ENCODE measurements at regions not wholly inside any gene's neighbourhood (a gene's known extent, or its start where the extent isn't known, plus 50 kb on each side); places are given as distances from the start of the nearest gene placed in this dataset.

- no peak for TF ChIP-seq CTCF (IDR thresholded peaks at IDR 0.05)
- TF ChIP-seq POLR2AphosphoS5 (IDR thresholded peaks at IDR 0.05; ENCODE audit: low read depth, low read length), result no peak
- no peak for TF ChIP-seq ELF1 (IDR thresholded peaks at IDR 0.05)
- TF ChIP-seq TEAD4 (IDR thresholded peaks at IDR 0.05; ENCODE audit: borderline replicate concordance, insufficient read depth), result no peak
- TF ChIP-seq FOXJ3 (CRISPR knock-in tag; IDR thresholded peaks at IDR 0.05), result no peak
- H3K27me3 ChIP-seq (ENCODE audit: insufficient read depth), result no peaks in the 10 kb centered on the region
- H3K4me2 ChIP-seq, result no peak overlapping the region
- no peak overlapping the region for H3K4me3 ChIP-seq (ENCODE audit: low read depth in 2 of 2, low read length in 1 of 2)
- no peaks in the 10 kb centered on the region for H3F3A ChIP-seq (replicated peaks; ENCODE audit: insufficient read depth)
- POLR2A ChIA-PET, result no interaction called here
- H3K36me3 ChIP-seq (replicated peaks in 1 of 2; ENCODE audit: control insufficient read depth in 1 of 2, insufficient read depth in 2 of 2, low read length in 1 of 2), result no peaks in the 10 kb centered on the region
- CTCF ChIA-PET, result no interaction called here
- H3K27ac ChIP-seq (ENCODE audit: low read depth in 2 of 2, low read length in 1 of 2), result no peak overlapping the region
- H3K79me2 ChIP-seq (ENCODE audit: insufficient read depth), result no peaks in the 10 kb centered on the region
- DNase-seq, result no peak
- H3K9me3 ChIP-seq, result no peaks in the 10 kb centered on the region
- 44% methylated on average over 9 of the region's 9 CpGs for WGBS (ENCODE audit: low lambda C conversion rate)
- H2AFZ ChIP-seq (ENCODE audit: low read depth), result no peak overlapping the region
- H4K20me1 ChIP-seq (ENCODE audit: insufficient read depth), result no peaks in the 10 kb centered on the region
- no peaks in the 10 kb centered on the region for H3K4me1 ChIP-seq (ENCODE audit: control insufficient read depth in 1 of 2, insufficient read depth in 2 of 2, low read depth in 1 of 2, low read length in 1 of 2)
- no peaks in the 10 kb centered on the region for H3K9me2 ChIP-seq
- H3K9ac ChIP-seq, result no peak overlapping the region
These were observed 148.7 kb downstream of the CCDC59 start for GRCh38 chr12:82209533-82209932.

- Histone ChIP-seq H3K4me3 (ENCODE audit: low read depth in 2 of 2, low read length in 1 of 2) (no peak overlapping the region), H3F3A (replicated peaks; ENCODE audit: insufficient read depth) (no peaks in the 10 kb centered on the region), H3K79me2 (ENCODE audit: insufficient read depth) (no peaks in the 10 kb centered on the region), H3K9me3 (no peaks in the 10 kb centered on the region), H3K36me3 (replicated peaks in 1 of 2; ENCODE audit: control insufficient read depth in 1 of 2, insufficient read depth in 2 of 2, low read length in 1 of 2) (no peaks in the 10 kb centered on the region), H3K27me3 (ENCODE audit: insufficient read depth) (no peaks in the 10 kb centered on the region), H3K4me1 (ENCODE audit: control insufficient read depth in 1 of 2, insufficient read depth in 2 of 2, low read depth in 1 of 2, low read length in 1 of 2) (no peaks in the 10 kb centered on the region), H4K20me1 (ENCODE audit: insufficient read depth) (no peaks in the 10 kb centered on the region), H3K9me2 (no peaks in the 10 kb centered on the region), H3K4me2 (no peak overlapping the region), H3K27ac (ENCODE audit: low read depth in 2 of 2, low read length in 1 of 2) (no peak overlapping the region), H2AFZ (ENCODE audit: low read depth) (no peak overlapping the region), H3K9ac (no peak overlapping the region)
- TF ChIP-seq IRF3 (IDR thresholded peaks at IDR 0.05; ENCODE audit: low read depth, low read length) (no peak), ZBTB33 (IDR thresholded peaks at IDR 0.05; ENCODE audit: borderline replicate concordance, low read depth) (no peak), RFX5 (IDR thresholded peaks at IDR 0.05; ENCODE audit: low read length) (no peak), SMC3 (IDR thresholded peaks at IDR 0.05; ENCODE audit: low read depth, low read length) (no peak), SIN3A (IDR thresholded peaks at IDR 0.05; ENCODE audit: borderline replicate concordance, low read depth, low read length) (no peak), RCOR1 (IDR thresholded peaks at IDR 0.05; ENCODE audit: low read length) (no peak), ELF1 (IDR thresholded peaks at IDR 0.05) (no peak)
- ChIA-PET POLR2A (no interaction called here), CTCF (no interaction called here)
- no peak for DNase-seq
These were observed 150.6 kb downstream of the CCDC59 start for GRCh38 chr12:82207556-82207955.
